Transverse colon (tissue), 4 donors: ENCODE measurements at regions not wholly inside any gene's neighbourhood (a gene's known extent, or its start where the extent isn't known, plus 50 kb on each side); places are given as distances from the start of the nearest gene placed in this dataset.
A peak's percentile ranks its signal among the peaks of the same experiment; 100 is the strongest.

Experiments used
- CTCF ChIP-seq, 5 experiments: fragments of 200-600 bp in 3 of 5; fragments of 450-650 bp in 2 of 5; sonication (generic) in 3 of 5; IDR thresholded peaks; 1 replicate in 2 of 5; 2 replicates in 3 of 5; pipeline ENCODE4 v1.5.1; 2016 to 2017; ENCODE audit warnings: antibody characterized with exemption in 5 of 5, inconsistent platforms in 3 of 5, mild to moderate bottlenecking in 2 of 5, moderate library complexity in 1 of 5
- POLR2A ChIP-seq: fragments of 450-650 bp; IDR thresholded peaks from one replicate; pipeline ENCODE4 v1.6.1; 2016; ENCODE audit warnings: antibody characterized with exemption, mild to moderate bottlenecking, moderate library complexity
- POLR2AphosphoS5 ChIP-seq, 3 donors: sonication (generic); formaldehyde crosslinking; IDR thresholded peaks; one replicate each; pipeline ENCODE4 v1.6.1; 2016; ENCODE audit warnings: antibody characterized with exemption in 3 of 3

GRCh38 chrX:10833299-10834169 lies 213.1 kb upstream of the MID1 start:
- TF ChIP-seq CTCF (IDR thresholded peaks at IDR 0.05) (no peak), POLR2A (peak; percentile 62), POLR2AphosphoS5 (IDR thresholded peaks at IDR 0.05) (peak in 2 of 3 donors; percentile 29 to 47)
